HepG2 (cell line): ENCODE measurements at regions not wholly inside any gene's neighbourhood (a gene's known extent, or its start where the extent isn't known, plus 50 kb on each side); places are given as distances from the start of the nearest gene placed in this dataset.

ENCODE experiments used
- ATAC-seq: fragments of 200-7000 bp; cut with Tn5 transposase; 3 replicates; pipeline ENCODE4 v1.9.1; 2020; ENCODE audit warnings: mild to moderate bottlenecking, moderate library complexity
- BruUV-seq: library from RNA; stranded (reverse); fragments of 400-500 nt; replicated peaks from 2 replicates; lab custom pipeline; 2021; lab: Mats Ljungman, UMichigan
- CTCF ChIA-PET: fragments of 300-600 bp; formaldehyde crosslinking; extraction: SDS; loops from one replicate; lab custom pipeline; 2021; ENCODE audit warnings: low total read pairs, inconsistent platforms, low intra/inter-chr PET ratio; lab: Yijun Ruan, JAX
- POLR2A ChIA-PET: fragments of 350-600 bp; sonication (Branson Sonifier 250); formaldehyde crosslinking; loops from one replicate; lab custom pipeline; 2020; ENCODE audit warnings: antibody characterized with exemption, inconsistent platforms; lab: Yijun Ruan, JAX
- DNase-seq: peaks from one replicate; pipeline ENCODE4 v3.0.0-alpha.2; 2015; ENCODE audit warnings: low spot score
- FAIRE-seq: peaks from 3 replicates; lab custom pipeline; 2011; peaks lifted over from hg19 to GRCh38; lab: Jason Lieb, UNC
- H2AFZ ChIP-seq: one replicate; pipeline ENCODE4 v1.6.1; 2011; ENCODE audit warnings: low read length, inconsistent platforms
- H3K27ac ChIP-seq: fragments of 300-600 bp; 3 replicates; pipeline ENCODE4 v1.8.0; 2011; ENCODE audit warnings: mixed run types, mild to moderate bottlenecking, mixed read lengths, low read length, inconsistent platforms; ENCODE audit not compliant: insufficient read depth; ENCODE audit errors: extremely low read length
- H3K27me3 ChIP-seq, 2 experiments: fragments of 200-600 bp in 1 of 2; 2 replicates in 1 of 2; 3 replicates in 1 of 2; pipeline versions ENCODE4 v1.6.0 to v1.8.0; 2011; ENCODE audit warnings: low read length in 2 of 2, mild to moderate bottlenecking in 2 of 2, moderate library complexity in 2 of 2, inconsistent platforms in 1 of 2; ENCODE audit not compliant: insufficient read depth in 2 of 2, control insufficient read depth in 1 of 2
- H3K36me3 ChIP-seq, 2 experiments: fragments of 200-600 bp in 1 of 2; replicated peaks in 1 of 2; 2 replicates in 1 of 2; 3 replicates in 1 of 2; pipeline versions ENCODE4 v1.5.1 to v1.8.0; 2011; ENCODE audit warnings: low read length in 2 of 2, inconsistent platforms in 1 of 2; ENCODE audit not compliant: insufficient read depth in 2 of 2, control insufficient read depth in 1 of 2
- H3K4me1 ChIP-seq: 2 replicates; pipeline ENCODE4 v1.5.1; 2012; ENCODE audit warnings: low read length, inconsistent platforms; ENCODE audit not compliant: insufficient read depth
- H3K4me2 ChIP-seq: 2 replicates; pipeline ENCODE4 v1.6.0; 2011; ENCODE audit warnings: low read depth, low read length, inconsistent platforms
- H3K4me3 ChIP-seq, 3 experiments: fragments of 200-600 bp in 1 of 3; sonication (generic), shearing (Covaris generic) in 1 of 3; replicated peaks in 1 of 3; 2 replicates each; pipeline ENCODE4 v1.5.1; 2011 to 2016; ENCODE audit warnings: low read length in 3 of 3, inconsistent platforms in 2 of 3, low read depth in 2 of 3, mild to moderate bottlenecking in 2 of 3, control low read depth in 1 of 3, mixed read lengths in 1 of 3; ENCODE audit not compliant: insufficient read depth in 1 of 3
- H3K79me2 ChIP-seq: one replicate; pipeline ENCODE4 v1.6.1; 2011; ENCODE audit warnings: low read length, inconsistent platforms; ENCODE audit not compliant: insufficient read depth
- H3K9ac ChIP-seq: 2 replicates; pipeline ENCODE4 v1.6.0; 2011; ENCODE audit warnings: mild to moderate bottlenecking, low read depth, low read length, inconsistent platforms; ENCODE audit not compliant: insufficient read depth
- H3K9me3 ChIP-seq: 2 replicates; pipeline ENCODE4 v1.5.1; 2012; ENCODE audit warnings: mild to moderate bottlenecking, low read length
- H4K20me1 ChIP-seq: 2 replicates; pipeline ENCODE4 v1.6.0; 2011; ENCODE audit warnings: inconsistent platforms, mild to moderate bottlenecking, low read length, moderate library complexity; ENCODE audit not compliant: insufficient read depth
- FOXJ3 ChIP-seq: sonication (generic); formaldehyde crosslinking; IDR thresholded peaks from 2 replicates; pipeline ENCODE4 v1.4.0; 2020; ENCODE audit warnings: missing genetic modification reagents, mild to moderate bottlenecking, borderline replicate concordance
- HOXA5 ChIP-seq: sonication (generic); formaldehyde crosslinking; IDR thresholded peaks from 2 replicates; pipeline ENCODE4 v1.4.0; 2020; ENCODE audit warnings: missing genetic modification reagents
- KAT7 ChIP-seq: IDR thresholded peaks from 2 replicates; pipeline ENCODE4 v1.6.1; 2018; ENCODE audit warnings: borderline replicate concordance, missing compliant biosample characterization
- KDM5B ChIP-seq: sonication (generic); formaldehyde crosslinking; IDR thresholded peaks from 2 replicates; pipeline ENCODE4 v1.4.0; 2020; ENCODE audit warnings: missing genetic modification reagents, mild to moderate bottlenecking, borderline replicate concordance
- TARDBP ChIP-seq: sonication (generic); formaldehyde crosslinking; IDR thresholded peaks from 2 replicates; pipeline ENCODE4 v1.8.0; 2022; ENCODE audit warnings: mild to moderate bottlenecking, missing genetic modification reagents
- ZNF484 ChIP-seq: sonication (generic); formaldehyde crosslinking; IDR thresholded peaks from 2 replicates; pipeline ENCODE4 v1.5.1; 2020; ENCODE audit warnings: mild to moderate bottlenecking, low read depth, missing genetic modification reagents, borderline replicate concordance
- ZNF563 ChIP-seq: sonication (generic); formaldehyde crosslinking; IDR thresholded peaks from 2 replicates; pipeline ENCODE4 v1.8.0; 2022; ENCODE audit warnings: mild to moderate bottlenecking, moderate library complexity, missing genetic modification reagents
- WGBS: methylation state at CpG from one replicate; pipeline ENCODE4 v1.1.6; 2017; ENCODE audit warnings: low lambda C conversion rate; 5-methylcytosine and 5-hydroxymethylcytosine counted together
- in situ Hi-C: cut with HindIII; loops from 2 replicates; pipeline ENCODE4 v1.10.0; 2017; ENCODE audit warnings: low pct_unique_long_range_greater_than_20kb; ENCODE audit not compliant: extremely low pct_ligation_motif_present
- intact Hi-C: fragments of 100-400 bp; cut with micrococcal nuclease; formaldehyde crosslinking; loops from one replicate; pipeline ENCODE4 v1.10.0; 2022; ENCODE audit not compliant: unreplicated experiment
- TF ChIP-seq, protein P1 (sequence below): sonication (generic); formaldehyde crosslinking; IDR thresholded peaks from 2 replicates; pipeline ENCODE4 v1.8.0; 2023; ENCODE audit warnings: mild to moderate bottlenecking, missing genetic modification reagents
- TF ChIP-seq, protein P2 (sequence below): sonication (generic); formaldehyde crosslinking; conservative IDR thresholded peaks from 2 replicates; pipeline ENCODE4 v1.4.0; 2020; ENCODE audit warnings: missing genetic modification reagents
- TF ChIP-seq, protein P3 (sequence below): sonication (generic); formaldehyde crosslinking; IDR thresholded peaks from 2 replicates; pipeline ENCODE4 v1.4.0; 2020; ENCODE audit warnings: mild to moderate bottlenecking, missing genetic modification reagents

DNA sequence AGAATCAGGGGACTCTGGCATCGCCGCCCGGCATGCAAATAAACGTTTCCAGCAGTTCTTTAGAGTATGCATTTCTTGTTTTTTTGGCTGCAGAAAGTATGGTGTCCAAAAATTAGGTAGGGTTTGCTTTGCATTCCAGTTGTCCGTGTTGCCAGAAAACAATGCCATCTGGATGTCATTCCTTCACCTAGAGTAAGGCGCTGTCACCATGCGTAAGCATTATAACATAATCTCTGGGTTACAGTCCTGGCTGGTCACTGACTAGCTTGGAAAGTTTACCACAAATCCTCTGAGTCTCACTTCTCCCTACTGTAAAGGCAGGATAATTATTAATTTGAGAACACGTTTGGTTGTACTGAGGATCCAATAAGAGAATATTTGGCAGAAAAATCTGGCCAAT is 457.7 kb downstream of the XYLT1 start (continued):
- TF ChIP-seq, protein P1, sequence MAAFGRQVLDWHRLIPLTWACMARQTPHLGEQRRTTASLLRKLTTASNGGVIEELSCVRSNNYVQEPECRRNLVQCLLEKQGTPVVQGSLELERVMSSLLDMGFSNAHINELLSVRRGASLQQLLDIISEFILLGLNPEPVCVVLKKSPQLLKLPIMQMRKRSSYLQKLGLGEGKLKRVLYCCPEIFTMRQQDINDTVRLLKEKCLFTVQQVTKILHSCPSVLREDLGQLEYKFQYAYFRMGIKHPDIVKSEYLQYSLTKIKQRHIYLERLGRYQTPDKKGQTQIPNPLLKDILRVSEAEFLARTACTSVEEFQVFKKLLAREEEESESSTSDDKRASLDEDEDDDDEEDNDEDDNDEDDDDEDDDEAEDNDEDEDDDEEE (CRISPR knock-in tag), result no peak

DNA sequence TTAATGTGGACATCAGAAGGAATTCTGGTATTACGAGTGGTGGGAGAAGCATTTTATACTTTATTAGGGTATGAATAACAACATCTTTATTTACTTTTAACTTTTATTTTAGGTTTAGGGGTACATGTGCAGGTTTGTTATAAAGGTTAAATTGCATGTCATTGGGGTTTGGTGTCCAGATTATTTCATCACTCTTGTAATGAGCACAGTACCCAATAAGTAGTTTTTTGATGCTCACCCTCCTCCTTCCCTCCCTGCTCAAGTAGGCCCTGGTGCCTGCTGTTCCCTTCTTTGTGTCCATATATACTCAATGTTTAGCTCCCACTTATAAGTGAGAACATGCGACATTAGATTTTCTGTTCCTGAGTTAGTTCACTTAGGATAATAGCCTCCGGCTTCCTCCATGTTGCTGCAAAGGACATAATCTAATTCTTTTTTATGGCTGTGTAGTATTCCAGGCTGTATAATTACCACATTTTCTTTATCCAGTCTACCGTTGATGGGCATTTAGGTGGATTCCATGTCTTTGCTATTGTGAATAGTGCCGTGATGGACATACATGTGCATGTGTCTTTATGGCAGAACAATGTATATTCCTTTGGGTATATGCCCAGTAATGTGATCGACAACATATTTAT is 456.2 kb downstream of the XYLT1 start:
- Histone ChIP-seq H4K20me1 (no peaks in the 10 kb centered on the region), H3K4me2 (no peak overlapping the region)
- WGBS, result 35% methylated on average over 6 of the region's 6 CpGs
- DNase-seq, result no peak
- BruUV-seq, result no TSS peak
- TF ChIP-seq, protein P2, sequence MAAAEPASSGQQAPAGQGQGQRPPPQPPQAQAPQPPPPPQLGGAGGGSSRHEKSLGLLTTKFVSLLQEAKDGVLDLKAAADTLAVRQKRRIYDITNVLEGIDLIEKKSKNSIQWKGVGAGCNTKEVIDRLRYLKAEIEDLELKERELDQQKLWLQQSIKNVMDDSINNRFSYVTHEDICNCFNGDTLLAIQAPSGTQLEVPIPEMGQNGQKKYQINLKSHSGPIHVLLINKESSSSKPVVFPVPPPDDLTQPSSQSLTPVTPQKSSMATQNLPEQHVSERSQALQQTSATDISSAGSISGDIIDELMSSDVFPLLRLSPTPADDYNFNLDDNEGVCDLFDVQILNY (CRISPR knock-in tag), result no peak
- TF ChIP-seq HOXA5 (CRISPR knock-in tag) (no peak), ZNF563 (no peak)
- TF ChIP-seq, all 625 proteins: peak for 0
- H3K9me3 ChIP-seq, result no peaks in the 10 kb centered on the region
- no peak overlapping the region for H3K4me3 ChIP-seq
- FAIRE-seq (peak; percentile 21), ATAC-seq (no peak)
- H3K27ac ChIP-seq, result no peak overlapping the region
- in situ Hi-C loops (no loop called here), intact Hi-C loops (no loop called here)
- H3K36me3 ChIP-seq, result no peaks in the 10 kb centered on the region
- no peaks in the 10 kb centered on the region; a peak in 1 of 5 replicates for H3K27me3 ChIP-seq
- CTCF ChIA-PET, result no interaction called here
- no peaks in the 10 kb centered on the region for H3K4me1 ChIP-seq
- no peaks in the 10 kb centered on the region for H3K79me2 ChIP-seq
- H3K9ac ChIP-seq, result no peak overlapping the region
- no peak overlapping the region for H2AFZ ChIP-seq
- POLR2A ChIA-PET, result no interaction called here

DNA sequence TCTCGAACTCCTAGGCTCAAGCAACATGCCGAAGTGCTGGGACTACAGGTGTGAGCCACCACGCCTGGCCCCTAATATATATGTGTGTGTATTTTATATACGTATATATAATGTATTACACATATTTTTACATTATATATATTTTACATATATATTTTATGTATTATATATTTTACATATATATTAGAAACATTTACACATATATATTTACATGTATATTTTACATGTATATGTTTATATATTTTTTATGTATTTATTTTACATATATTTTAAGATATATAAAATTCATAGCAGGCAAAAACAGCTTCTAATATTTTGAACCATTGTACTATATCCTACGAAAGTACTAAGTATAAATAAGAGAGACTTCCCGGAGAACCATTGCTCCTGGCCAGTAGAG is 455.1 kb downstream of the XYLT1 start:
- in situ Hi-C loops (no loop called here), intact Hi-C loops (no loop called here)
- Histone ChIP-seq H3K27ac (no peak overlapping the region), H3K4me3 (no peak overlapping the region), H2AFZ (no peak overlapping the region), H3K9me3 (no peaks in the 10 kb centered on the region), H3K36me3 (no peaks in the 10 kb centered on the region), H3K27me3 (no peaks in the 10 kb centered on the region; a peak in 1 of 5 replicates), H3K4me1 (no peaks in the 10 kb centered on the region), H3K79me2 (no peaks in the 10 kb centered on the region), H3K9ac (no peak overlapping the region), H4K20me1 (no peaks in the 10 kb centered on the region), H3K4me2 (no peak overlapping the region)
- FAIRE-seq (no peak), ATAC-seq (no peak), DNase-seq (no peak)
- 29% methylated on average over 6 of the region's 6 CpGs for WGBS
- ChIA-PET POLR2A (no interaction called here), CTCF (no interaction called here)
- BruUV-seq, result no TSS peak
- TF ChIP-seq TARDBP (CRISPR knock-in tag) (no peak), FOXJ3 (CRISPR knock-in tag) (no peak), KDM5B (CRISPR knock-in tag) (no peak), KAT7 (CRISPR knock-in tag) (no peak), ZNF484 (no peak)
- TF ChIP-seq, protein P3, sequence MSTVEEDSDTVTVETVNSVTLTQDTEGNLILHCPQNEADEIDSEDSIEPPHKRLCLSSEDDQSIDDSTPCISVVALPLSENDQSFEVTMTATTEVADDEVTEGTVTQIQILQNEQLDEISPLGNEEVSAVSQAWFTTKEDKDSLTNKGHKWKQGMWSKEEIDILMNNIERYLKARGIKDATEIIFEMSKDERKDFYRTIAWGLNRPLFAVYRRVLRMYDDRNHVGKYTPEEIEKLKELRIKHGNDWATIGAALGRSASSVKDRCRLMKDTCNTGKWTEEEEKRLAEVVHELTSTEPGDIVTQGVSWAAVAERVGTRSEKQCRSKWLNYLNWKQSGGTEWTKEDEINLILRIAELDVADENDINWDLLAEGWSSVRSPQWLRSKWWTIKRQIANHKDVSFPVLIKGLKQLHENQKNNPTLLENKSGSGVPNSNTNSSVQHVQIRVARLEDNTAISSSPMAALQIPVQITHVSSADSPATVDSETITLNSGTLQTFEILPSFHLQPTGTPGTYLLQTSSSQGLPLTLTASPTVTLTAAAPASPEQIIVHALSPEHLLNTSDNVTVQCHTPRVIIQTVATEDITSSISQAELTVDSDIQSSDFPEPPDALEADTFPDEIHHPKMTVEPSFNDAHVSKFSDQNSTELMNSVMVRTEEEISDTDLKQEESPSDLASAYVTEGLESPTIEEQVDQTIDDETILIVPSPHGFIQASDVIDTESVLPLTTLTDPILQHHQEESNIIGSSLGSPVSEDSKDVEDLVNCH (CRISPR knock-in tag), result no peak
